ENCODE measurements at regions not wholly inside any gene's neighbourhood (a gene's known extent, or its start where the extent isn't known, plus 50 kb on each side); places are given as distances from the start of the nearest gene placed in this dataset.

DNA sequence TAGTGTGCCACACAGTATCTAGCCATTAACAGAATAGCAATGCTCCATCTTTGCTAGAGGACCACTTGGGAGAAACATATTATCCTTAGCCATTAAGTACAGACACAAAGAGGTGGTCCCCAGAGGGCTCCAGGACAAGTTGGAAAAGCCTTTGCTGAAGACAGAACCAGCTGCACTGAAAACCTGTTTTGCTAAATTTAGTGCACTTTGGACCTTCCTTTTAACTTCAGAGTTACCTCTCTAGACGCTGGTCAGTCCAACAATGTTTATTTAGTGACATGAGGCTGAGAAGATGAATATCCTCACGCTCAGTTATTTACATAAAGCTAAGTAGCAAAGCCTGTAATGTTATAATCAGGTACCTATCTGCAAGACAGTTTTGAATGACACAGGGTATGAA is 265.0 kb upstream of the ZNF608 start:
- TF ChIP-seq, protein P1, sequence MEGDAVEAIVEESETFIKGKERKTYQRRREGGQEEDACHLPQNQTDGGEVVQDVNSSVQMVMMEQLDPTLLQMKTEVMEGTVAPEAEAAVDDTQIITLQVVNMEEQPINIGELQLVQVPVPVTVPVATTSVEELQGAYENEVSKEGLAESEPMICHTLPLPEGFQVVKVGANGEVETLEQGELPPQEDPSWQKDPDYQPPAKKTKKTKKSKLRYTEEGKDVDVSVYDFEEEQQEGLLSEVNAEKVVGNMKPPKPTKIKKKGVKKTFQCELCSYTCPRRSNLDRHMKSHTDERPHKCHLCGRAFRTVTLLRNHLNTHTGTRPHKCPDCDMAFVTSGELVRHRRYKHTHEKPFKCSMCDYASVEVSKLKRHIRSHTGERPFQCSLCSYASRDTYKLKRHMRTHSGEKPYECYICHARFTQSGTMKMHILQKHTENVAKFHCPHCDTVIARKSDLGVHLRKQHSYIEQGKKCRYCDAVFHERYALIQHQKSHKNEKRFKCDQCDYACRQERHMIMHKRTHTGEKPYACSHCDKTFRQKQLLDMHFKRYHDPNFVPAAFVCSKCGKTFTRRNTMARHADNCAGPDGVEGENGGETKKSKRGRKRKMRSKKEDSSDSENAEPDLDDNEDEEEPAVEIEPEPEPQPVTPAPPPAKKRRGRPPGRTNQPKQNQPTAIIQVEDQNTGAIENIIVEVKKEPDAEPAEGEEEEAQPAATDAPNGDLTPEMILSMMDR (IDR thresholded peaks at IDR 0.05), result no peak
- no peak for TF ChIP-seq POLR2A (IDR thresholded peaks at IDR 0.05; ENCODE audit: low read depth)

Measured in esophagus muscularis mucosa (tissue), 3 donors.